Liver (tissue), 3 donors: ENCODE measurements at regions not wholly inside any gene's neighbourhood (a gene's known extent, or its start where the extent isn't known, plus 50 kb on each side); places are given as distances from the start of the nearest gene placed in this dataset.

Source experiments
- CTCF ChIP-seq: fragments of 150-350 bp; IDR thresholded peaks from 2 replicates; pipeline ENCODE4 v1.5.1; 2017; ENCODE audit warnings: improper control_type of control experiment, low read depth, low read length; ENCODE audit not compliant: missing input control
- RAD21 ChIP-seq, 2 donors: IDR thresholded peaks; 2 replicates each; pipeline ENCODE4 v1.6.1; 2016; ENCODE audit warnings: antibody characterized with exemption in 2 of 2, mild to moderate bottlenecking in 2 of 2
- donor health status: healthy.
- donor health status: healthy.

DNA sequence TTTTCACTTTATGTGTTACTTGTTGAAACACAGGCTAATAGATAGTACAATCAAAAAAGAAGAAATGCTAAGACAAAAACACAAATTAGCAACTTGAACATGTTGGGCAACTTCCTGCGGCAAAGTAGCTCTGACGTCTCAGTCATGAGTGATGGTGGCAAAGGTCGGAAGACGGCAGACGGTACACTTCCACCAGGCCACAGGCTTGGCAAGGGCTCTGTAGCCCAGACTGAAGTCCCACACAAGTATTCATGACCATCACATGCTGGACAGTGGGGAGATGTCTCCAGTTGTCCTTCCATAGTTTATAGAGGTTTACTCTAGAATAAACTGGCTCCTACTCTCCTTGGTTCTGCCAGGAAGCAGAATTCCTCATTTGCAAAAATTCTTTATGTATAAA lies 831.3 kb downstream of the MTRR start:
- TF ChIP-seq RAD21 (IDR thresholded peaks at IDR 0.05) (no peak), CTCF (no peak)
